GM21367 (cell line): ENCODE measurements at regions not wholly inside any gene's neighbourhood (a gene's known extent, or its start where the extent isn't known, plus 50 kb on each side); places are given as distances from the start of the nearest gene placed in this dataset.
"Not testable (repeated sequence)": the region's sequence is repeated elsewhere in the genome, so short reads cannot be mapped to it uniquely, and the experiment has no call there.

ENCODE experiments used
- ATAC-seq: cut with Tn5 transposase; IDR thresholded peaks from one replicate; pipeline ENCODE4 v1.9.1; 2021; ENCODE audit not compliant: unreplicated experiment

DNA sequence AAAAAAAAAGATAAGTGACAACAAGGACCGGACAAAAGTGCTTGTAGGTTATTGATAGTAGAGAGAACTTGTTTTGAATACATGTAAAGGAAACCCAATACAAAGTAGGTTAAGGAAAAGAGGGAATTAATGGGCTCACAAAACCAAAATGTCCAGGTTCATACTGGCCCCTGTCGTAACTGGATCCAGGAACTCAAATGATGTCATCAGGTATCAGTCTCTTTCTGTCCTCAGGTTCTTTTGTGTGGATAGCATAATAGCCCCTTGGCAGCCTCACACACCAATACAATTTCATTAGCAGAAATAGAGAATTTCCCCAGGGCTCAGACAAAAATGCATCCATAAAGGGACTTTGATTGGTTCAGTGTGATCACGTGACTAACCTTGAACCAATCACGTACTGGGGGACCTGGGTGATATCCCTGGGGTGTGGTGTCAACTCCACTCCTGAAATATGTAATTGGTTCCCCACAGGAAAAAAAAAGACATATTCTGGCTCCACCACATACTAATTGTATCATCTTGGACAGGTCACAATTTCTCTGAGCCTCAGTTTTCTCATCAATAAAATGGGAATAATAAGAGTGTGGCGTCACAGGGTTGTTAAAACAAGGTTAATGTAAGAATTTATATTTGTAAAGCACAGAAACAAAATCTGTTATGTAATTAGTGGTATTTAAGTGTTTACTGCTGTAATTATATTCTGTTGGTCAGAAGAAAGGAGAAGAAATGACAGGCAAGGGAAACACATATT is 174.8 kb downstream of the PDGFRA start:
- ATAC-seq = no peak

DNA sequence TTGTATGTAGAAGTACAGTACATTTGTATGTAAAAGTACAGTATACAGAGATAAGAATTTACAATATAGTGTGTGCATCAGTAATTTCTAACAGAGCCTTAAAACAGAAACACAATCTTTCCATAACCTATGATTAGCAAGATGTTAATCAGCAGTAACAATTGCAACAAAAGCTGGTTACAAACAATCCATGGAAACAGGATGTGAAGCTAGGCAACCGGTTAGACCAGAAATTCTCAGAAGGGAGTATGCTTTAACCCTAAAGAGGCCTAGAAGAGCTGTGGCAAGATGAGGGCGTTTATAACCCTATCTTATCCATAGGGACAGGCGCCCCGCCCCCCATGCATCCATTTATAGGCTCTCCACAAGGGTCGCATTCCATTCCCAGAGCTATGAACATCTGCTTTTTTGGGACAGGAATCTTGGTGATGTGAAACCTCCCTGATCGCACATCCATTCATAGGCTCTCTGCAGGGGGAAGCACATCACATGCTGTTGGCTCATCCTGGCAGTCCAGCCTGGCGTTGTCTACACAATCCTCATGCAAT is 180.3 kb downstream of the PDGFRA start:
- ATAC-seq = not testable (repeated sequence)

DNA sequence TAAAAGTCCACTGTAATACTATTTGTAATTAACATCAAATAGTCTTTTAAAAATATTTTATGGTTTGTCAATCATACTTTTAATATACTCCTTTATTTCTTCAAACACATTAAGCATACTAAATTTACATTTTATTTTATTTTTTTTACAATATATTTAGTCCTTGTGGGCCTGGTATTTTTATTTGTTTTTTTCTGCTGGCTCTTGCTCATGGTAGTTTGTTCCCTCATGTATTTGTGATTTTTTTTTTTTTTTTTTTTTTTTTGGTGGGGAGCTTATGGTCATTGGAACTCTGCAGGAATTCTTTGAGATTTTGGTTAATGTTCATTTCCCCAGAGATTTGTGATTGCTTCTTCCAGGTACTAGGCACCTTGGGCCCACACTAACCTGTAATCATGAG is 185.5 kb downstream of the PDGFRA start:
- ATAC-seq = no peak

DNA sequence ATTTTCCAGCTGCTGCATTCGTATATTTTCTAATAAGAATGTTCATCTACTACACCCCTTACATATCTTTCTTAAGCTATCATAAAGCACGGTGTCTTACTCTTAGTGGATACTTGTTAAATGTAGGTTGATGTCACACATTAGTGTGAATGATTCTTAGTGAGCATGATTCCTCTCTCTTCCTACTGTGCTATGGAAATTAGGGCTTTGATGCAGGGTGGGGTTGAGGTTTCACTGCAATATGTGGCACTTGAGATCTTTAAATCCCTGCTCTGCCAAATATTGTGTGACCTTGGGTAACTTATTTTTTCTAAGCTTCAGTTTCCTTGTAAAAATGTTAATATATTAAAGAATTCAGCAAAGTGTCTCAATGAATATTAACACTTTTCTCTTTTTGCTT is 188.4 kb downstream of the PDGFRA start:
- no peak for ATAC-seq

DNA sequence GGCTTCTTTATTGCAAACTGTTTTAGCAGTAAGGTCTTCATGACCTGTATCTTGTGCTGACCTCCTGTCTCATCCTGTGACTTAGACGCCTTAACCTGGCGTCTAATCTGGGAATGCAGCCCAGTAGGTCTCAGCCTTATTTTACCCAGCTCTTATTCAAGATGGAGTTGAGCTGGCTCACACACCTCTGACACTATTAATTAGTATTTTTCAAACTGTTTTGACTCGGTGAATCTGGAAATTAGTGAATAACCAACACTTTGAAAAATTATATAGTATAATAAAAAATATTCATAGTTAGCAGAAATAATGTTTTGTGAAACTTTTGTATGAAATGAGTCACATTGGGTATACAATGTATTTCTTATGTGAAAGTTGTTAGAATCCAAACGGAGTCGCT is 189.4 kb downstream of the PDGFRA start:
- no peak for ATAC-seq

DNA sequence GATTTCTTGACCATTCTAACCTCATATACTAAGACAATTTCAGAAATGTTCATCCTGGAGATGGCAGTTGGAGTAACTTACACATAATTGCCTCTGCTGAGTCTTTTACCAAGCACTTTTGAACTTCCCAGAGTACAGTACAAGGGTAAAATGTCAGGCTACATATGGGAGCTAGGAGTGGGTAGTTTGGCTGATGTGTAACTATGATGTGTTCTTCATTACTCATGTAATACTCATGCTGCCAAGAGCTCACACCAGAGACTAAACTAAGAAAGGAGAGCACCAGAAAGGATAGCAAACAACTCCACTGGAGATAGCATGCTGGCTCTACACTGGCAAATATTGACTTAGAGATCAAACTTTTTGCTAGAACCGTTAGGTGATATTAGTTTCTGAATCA is 194.0 kb downstream of the PDGFRA start:
- no peak for ATAC-seq

DNA sequence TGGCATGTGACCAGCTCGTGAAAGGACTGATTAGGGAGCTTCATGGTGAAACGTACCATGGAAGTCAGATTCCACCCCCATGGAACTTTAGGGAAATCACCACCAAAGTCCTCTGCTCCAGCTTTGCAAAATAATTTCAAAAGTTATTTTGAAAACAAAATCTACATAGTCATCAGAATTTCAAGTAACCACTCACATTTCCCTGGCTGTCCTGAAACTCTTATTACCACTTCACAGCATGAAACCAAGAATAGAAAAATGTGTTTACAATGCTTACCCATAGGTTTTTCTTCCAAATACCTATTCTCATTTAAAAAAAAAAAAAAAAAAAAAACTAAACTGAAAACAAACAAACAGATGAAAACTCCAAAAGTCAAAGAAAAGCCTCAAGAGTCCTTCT is 198.7 kb downstream of the PDGFRA start:
- ATAC-seq = no peak

DNA sequence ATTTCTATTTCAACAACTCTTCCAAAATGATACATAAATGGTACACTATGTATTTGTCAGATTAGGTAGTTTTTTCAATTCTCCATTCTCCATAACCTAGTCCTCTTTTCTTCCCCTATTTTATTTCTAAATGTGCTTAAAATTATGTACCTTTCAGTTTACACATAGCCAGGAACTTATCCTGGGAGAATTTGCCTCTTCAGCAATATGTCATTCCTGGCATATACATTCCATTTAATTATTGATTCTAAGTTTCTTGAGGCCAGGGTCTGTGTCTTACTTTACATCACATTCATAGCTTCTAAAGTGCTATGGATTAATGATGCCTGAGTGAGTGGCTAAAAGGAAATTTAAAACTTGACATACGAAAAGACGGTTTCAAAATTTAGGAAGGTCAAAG is 199.8 kb downstream of the PDGFRA start:
- ATAC-seq = no peak

DNA sequence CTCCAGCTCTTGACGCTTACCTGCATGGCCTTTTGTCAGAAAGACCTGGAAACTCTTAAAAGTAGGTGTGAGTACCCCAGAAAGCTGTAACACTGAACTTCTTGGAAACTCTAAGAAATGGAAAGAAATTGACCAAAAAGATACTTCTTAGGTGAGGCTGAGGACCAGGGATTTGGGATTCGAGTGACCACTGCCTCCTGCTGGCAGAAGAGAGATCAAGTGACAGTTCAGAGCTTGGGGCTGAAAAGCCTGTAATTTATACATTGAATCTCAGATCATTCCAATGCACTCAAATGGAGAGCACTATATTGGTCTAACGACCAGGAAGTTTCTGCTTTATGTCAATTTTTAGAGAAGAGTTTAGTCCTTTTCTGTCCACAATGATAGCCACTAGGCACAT is 204.6 kb downstream of the PDGFRA start:
- ATAC-seq = no peak

DNA sequence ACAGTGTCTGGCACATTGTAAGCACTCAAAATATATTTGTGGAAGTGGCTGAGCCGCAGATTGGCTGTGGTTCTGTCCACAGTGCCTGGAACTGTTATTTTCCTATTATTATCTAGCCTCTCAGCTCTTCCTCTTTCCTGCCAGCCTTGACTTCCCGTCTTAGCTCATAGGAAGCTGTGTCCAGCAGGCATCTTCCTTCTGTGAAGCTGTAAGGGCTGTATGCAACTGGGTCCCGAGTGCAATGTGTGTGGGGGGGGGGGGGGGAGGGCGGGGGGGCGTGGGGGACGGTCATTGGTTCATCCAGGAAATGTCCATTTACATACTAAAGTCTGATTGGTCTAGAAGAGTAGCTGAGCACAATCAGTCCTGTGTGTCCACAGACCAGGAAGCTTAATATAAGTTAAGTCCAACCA is 210.7 kb downstream of the PDGFRA start:
- no peak for ATAC-seq

DNA sequence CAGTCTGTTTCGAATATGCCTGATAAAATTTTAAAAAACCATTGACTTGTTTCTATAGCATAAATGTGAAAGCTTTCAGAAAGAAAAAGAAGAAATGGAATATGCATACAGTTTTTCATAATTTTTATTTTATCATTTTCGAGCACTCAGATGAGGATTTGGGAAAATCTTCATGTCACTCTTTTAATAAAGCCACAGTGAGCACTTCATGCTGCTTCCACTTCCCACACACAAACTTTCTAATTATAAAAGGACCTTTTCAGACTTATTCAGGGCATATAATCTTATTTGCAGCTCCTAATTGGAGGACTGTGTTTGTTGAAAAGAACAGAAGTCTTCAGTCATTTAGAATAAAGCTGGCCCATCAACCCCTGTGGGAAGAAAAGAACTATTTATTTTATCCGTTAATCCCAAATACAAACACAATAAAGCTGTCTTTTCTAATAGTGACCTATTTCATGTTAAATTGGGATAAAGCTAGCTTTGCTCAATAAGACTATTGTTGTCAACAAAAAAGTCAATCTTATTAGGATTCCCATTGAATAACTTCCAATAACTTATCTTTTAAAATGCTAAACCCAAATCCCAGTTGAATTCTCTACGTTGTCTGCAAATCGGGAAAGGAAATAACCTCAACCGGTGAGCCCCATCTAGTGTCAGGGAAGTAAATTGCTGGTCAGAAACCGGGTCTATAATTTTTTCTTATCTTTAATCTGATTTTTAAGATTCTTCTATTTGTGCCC is 211.5 kb downstream of the PDGFRA start:
- no peak for ATAC-seq

DNA sequence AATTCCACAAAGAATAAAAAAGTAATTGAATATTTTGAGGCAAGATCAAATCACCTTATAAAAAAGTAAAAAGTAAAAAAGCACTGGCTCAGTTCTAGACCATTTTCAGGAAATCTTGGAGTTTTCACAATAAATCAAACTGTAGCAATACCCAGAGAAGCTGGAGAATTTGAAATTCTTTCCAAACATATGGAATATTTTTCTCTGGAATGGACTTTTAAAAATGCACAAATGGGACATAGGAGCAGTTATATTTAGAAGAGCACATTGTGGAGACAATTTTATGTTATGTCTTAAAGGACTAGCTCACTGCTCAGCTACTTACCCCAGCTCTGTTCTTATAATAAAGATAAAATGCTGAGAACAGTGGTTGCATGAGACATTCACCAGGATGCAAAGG is 211.9 kb upstream of the KIT start:
- no peak for ATAC-seq

DNA sequence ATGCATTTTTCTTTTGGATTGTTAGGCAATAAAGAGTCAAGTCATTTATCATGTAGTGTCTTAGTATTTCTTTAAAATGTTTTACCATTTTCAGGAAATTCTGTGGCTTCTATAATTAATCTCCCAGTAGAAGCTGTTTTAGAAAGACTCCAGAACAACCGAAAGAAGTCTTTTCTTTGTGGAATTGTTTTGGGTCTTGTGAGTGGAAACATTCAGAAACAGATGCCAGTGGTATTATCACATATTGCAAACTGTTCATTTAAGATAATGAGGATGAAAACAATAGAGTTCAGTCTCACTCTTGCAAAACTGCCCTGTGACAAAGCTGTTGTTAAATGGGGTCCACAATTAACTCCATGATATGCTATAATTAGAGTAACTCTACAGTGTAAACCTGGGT is 211.2 kb upstream of the KIT start:
- no peak for ATAC-seq

DNA sequence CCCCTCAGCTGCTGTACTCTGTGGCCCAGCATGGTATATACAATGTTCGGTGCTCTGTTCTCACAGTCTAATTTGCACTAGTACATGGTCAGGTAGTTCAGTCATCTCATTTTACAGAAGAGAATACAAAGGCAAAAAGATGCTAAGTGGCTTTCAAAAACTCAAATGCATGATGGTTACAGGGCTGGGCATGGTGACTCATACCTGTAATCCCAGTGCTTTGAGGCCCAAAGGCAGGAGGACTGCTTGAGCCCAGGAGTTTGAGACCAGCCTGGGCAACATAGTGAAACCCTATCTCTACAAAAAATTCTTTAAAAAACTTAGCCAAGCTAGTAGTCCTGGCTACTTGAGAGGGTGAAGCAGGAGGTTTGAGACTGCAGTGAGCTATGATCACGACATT is 210.5 kb upstream of the KIT start:
- no peak for ATAC-seq

DNA sequence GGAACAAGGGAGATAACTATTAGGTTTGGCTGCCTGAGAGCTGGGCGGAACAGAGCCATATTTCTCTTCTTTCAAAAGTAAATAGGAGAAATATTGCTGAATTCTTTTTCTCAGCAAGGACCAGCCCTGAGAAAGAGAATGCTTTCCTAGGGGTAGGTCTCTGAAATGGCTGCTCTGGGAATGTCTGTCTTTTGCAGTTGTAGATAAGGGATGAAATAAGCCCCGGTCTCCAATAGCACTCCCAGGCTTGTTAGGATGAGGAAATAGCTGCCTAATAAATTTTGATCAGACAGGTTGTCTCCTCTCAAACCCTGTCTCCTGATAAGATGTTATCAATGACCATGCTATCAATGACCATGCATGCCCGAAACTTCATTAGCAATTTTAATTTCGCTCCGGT is 207.8 kb upstream of the KIT start:
- ATAC-seq = no peak

DNA sequence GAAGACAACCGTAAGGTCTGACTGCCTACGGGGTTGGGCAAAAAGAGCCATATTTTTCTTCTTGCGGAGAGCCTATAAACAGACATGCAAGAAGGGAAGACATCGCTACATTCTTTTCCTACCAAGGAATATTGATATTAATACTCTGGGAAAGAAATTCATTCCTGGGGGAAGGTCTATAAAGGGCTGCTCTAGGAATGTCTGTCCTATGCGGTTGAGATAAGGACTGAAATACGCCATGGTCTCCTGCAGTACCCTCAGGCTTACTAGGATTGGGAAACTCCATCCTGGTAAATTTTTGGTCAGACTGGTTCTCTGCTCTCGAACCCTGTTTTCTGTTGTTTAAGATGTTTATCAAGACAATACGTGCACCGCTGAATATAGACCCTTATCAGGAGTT is 190.8 kb upstream of the KIT start:
- ATAC-seq = not testable (repeated sequence)

DNA sequence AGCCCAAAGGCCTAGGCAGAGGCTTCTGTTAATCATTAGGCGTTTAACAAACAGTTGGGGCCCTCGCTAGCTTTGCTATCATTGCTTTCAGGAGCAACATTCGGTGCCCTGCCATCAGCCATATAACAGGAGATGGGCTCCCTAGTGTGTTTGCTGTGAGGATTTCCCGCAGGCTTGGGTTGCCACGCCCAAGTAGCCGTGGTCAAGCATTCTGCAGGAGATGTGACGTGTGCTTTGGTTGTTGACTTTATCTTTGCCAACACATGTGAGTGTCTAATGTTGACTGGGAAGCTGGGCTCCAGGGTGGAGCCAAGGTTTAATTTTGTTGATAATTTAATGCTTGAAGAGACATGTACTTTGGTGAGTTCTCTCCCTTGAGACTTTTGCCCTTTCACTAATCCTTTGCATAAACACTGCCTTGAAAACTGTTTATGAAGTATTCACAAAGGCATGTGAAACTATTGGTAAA is 184.6 kb upstream of the KIT start:
- no peak for ATAC-seq

DNA sequence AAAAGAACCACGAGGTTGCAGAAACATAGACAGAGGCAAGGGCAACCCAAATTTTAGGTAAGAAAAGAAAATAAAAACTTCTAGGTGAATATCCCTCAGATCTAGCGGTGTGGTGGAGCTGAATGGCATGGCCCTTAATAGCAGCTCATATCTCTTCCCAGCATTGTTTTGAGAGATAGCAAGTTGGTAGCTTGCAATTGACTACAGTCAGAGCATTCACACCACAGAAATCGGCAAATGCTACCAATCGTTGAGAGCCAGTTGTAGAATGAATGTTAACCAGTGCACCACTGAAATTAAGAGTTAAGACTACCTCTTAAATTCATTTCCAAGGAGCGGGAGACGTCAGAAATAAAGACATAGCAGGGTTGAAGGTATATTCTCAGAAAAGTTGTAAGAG is 184.0 kb upstream of the KIT start:
- no peak for ATAC-seq

DNA sequence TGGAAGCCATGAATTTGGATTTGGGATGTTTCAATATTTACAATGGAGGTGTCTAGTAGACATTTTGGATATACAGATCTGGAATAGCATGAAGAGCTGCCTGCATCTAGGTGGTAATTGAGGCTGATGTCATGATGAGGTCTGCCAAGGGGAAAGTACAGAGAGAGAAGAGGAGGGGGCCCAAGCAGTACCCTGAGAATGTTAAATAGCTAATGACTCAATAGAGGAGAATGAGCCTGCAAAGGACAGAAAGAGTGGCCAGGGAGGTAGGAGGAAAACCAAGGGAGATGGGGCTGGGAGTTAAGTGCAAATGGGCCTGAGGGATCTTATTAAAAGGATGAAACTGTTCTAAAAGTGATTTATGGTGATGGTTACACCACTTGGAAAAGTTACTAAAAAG is 182.2 kb upstream of the KIT start:
- ATAC-seq = no peak

DNA sequence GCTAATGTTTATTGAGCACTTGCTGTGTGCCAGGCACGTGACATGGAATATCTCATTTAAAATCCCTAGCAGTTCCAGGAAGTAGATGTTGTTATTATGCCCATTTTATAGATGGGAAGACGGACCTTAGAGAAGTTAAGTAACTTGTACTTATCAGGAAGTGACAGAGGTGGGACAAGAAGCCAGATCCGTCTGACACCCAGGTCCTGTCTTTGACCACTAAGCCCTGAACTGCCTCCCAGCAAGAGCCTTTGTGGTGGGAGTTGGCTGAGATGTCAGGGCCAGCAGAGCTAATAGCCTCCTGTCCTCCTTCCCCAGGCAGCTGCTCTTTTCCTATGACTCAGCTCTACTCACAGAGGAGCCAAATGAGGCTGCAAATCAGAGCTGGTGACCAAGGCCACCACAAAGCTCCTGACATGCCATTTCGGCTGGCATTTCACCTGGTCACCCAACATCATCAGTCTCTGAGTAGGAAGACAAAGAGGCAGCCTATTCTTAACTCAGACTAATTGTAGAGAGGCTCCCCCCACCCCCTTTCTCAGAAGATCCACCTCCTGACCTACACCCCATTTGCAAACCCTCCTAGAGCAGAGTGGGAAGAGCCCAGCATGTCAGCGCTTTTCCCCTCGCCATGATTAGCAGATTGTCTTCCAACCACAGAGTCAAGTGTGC is 175.1 kb upstream of the KIT start:
- ATAC-seq = no peak

DNA sequence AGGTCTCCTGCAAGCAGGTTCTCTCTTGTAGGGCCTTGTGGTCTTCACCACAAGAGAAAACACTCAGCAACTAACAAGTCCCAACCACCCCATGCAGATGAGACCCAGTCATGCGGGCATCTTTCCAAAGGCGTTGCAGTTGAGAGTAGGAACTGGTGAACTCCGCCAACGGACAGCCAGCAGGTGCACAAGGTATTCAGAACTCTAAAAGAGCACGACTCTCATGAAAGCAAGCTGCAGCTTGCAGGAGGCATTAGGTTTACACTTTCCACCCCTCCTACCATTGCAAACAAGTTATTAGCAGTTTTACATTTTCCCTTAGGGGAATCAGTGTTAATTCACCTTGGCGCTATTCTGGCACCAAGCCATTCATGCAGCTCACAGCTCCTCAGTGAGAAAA is 173.4 kb upstream of the KIT start:
- no peak for ATAC-seq

DNA sequence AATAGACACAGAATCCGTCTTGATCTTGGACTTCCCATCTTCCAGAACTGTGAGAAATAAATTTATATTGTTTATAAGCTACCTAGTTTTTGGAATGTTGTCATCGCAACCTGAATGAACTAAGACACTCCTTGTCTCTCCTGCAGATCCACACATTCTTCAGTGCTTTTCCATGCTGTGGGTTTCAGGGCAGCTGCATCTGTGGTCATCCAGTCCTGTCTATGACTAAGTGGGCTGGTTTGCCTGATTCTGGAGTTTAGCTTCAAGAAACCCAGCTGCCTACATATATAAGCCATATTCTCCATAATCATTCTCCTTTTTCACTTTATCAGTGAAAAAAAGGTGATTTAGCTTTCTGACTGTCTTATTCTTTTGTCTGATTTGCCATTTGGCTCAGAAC is 170.3 kb upstream of the KIT start:
- ATAC-seq = no peak
